SK-N-SH (cell line): ENCODE measurements at regions not wholly inside any gene's neighbourhood (a gene's known extent, or its start where the extent isn't known, plus 50 kb on each side); places are given as distances from the start of the nearest gene placed in this dataset.
A peak's percentile ranks its signal among the peaks of the same experiment; 100 is the strongest.

ENCODE experiments used
- CTCF ChIA-PET: fragments of 300-600, 350-600 bp; formaldehyde crosslinking; extraction: SDS; loops from one replicate; lab custom pipeline; 2021; lab: Yijun Ruan, JAX
- POLR2A ChIA-PET: fragments of 350-600 bp; sonication (Branson Sonifier 250); formaldehyde crosslinking; extraction: SDS; loops from one replicate; lab custom pipeline; 2020; ENCODE audit warnings: antibody characterized with exemption, inconsistent platforms; lab: Yijun Ruan, JAX
- DNase-seq: peaks from one replicate; pipeline ENCODE4 v3.0.0; 2012
- H2AFZ ChIP-seq: fragments of 200-600 bp; sonication (generic); 2 replicates; pipeline ENCODE4 v1.8.1; 2016; ENCODE audit warnings: antibody characterized with exemption, mild to moderate bottlenecking, low read depth
- H3F3A ChIP-seq: fragments of 200-600 bp; sonication (generic); replicated peaks from 2 replicates; pipeline ENCODE3; 2016; ENCODE audit warnings: antibody characterized with exemption, mild to moderate bottlenecking; ENCODE audit not compliant: insufficient read depth
- H3K27ac ChIP-seq, 2 experiments: fragments of 200-500 bp in 1 of 2; fragments of 200-600 bp in 1 of 2; sonication (Bioruptor generic) in 1 of 2; sonication (generic), shearing (Covaris generic) in 1 of 2; 2 replicates each; pipeline versions ENCODE4 v1.5.1 to v1.6.1; 2014 to 2016; ENCODE audit warnings: low read depth in 2 of 2, inconsistent platforms in 1 of 2, low read length in 1 of 2, mild to moderate bottlenecking in 1 of 2, mixed read lengths in 1 of 2
- H3K27me3 ChIP-seq: fragments of 200-600 bp; sonication (generic), shearing (Covaris generic); 2 replicates; pipeline ENCODE4 v1.6.1; 2016; ENCODE audit warnings: mixed run types; ENCODE audit not compliant: insufficient read depth
- H3K36me3 ChIP-seq, 2 experiments: fragments of 200-500 bp in 1 of 2; fragments of 200-600 bp in 1 of 2; sonication (Bioruptor generic) in 1 of 2; sonication (generic) in 1 of 2; replicated peaks in 1 of 2; 2 replicates each; pipeline versions ENCODE3 to v1.5.1; 2014 to 2016; ENCODE audit warnings: low read length in 1 of 2, mild to moderate bottlenecking in 1 of 2; ENCODE audit not compliant: insufficient read depth in 2 of 2, control insufficient read depth in 1 of 2
- H3K4me1 ChIP-seq, 2 experiments: fragments of 200-500 bp in 1 of 2; fragments of 200-600 bp in 1 of 2; sonication (Bioruptor generic) in 1 of 2; sonication (generic), shearing (Covaris generic) in 1 of 2; 2 replicates each; pipeline versions ENCODE4 v1.5.1 to v1.6.1; 2014 to 2016; ENCODE audit warnings: low read depth in 1 of 2, low read length in 1 of 2, mixed run types in 1 of 2; ENCODE audit not compliant: insufficient read depth in 2 of 2, control insufficient read depth in 1 of 2
- H3K4me2 ChIP-seq: fragments of 200-600 bp; sonication (generic), shearing (Covaris generic); 2 replicates; pipeline ENCODE4 v1.6.1; 2017; ENCODE audit warnings: mixed run types
- H3K4me3 ChIP-seq, 2 experiments: fragments of 200-500 bp in 1 of 2; fragments of 200-600 bp in 1 of 2; sonication (Bioruptor generic) in 1 of 2; sonication (generic), shearing (Covaris generic) in 1 of 2; 2 replicates each; pipeline versions ENCODE4 v1.5.1 to v1.8.1; 2014 to 2016; ENCODE audit warnings: low read depth in 2 of 2, inconsistent platforms in 1 of 2, low read length in 1 of 2, mild to moderate bottlenecking in 1 of 2, mixed read lengths in 1 of 2, moderate library complexity in 1 of 2
- H3K79me2 ChIP-seq: fragments of 200-600 bp; sonication (generic); 2 replicates; pipeline ENCODE4 v1.8.1; 2017; ENCODE audit warnings: mild to moderate bottlenecking; ENCODE audit not compliant: insufficient read depth
- H3K9ac ChIP-seq: fragments of 200-600 bp; sonication (generic); 2 replicates; pipeline ENCODE4 v1.6.1; 2017; ENCODE audit warnings: mixed run types
- H3K9me2 ChIP-seq: fragments of 200-600 bp; sonication (generic); 2 replicates; pipeline ENCODE4 v1.6.1; 2017; ENCODE audit warnings: mixed run types
- H3K9me3 ChIP-seq: fragments of 200-600 bp; sonication (generic); 2 replicates; pipeline ENCODE4 v1.6.1; 2017; ENCODE audit warnings: mixed run types, mild to moderate bottlenecking, moderate library complexity
- H4K20me1 ChIP-seq: fragments of 200-600 bp; sonication (generic); 2 replicates; pipeline ENCODE4 v1.6.1; 2017; ENCODE audit warnings: mild to moderate bottlenecking, mixed run types; ENCODE audit not compliant: insufficient read depth
- CHD2 ChIP-seq: fragments of 150-350 bp; IDR thresholded peaks from 2 replicates; pipeline ENCODE4 v1.6.1; 2018; ENCODE audit warnings: low read length; ENCODE audit not compliant: partially characterized antibody
- ELF1 ChIP-seq: IDR thresholded peaks from 2 replicates; pipeline ENCODE4 v1.4.0; 2012
- EP300 ChIP-seq, 2 experiments: IDR thresholded peaks; 2 replicates each; pipeline versions ENCODE4 v1.4.0 to v1.6.1; 2012; ENCODE audit warnings: borderline replicate concordance in 1 of 2, low read depth in 1 of 2, low read length in 1 of 2
- EZH2phosphoT487 ChIP-seq: fragments of 200-600 bp; sonication (generic); IDR thresholded peaks from 2 replicates; pipeline ENCODE4 v1.6.1; 2017; ENCODE audit warnings: low read depth, mixed run types, mild to moderate bottlenecking, antibody characterized with exemption, moderate library complexity, borderline replicate concordance
- FOXM1 ChIP-seq: IDR thresholded peaks from 2 replicates; pipeline ENCODE4 v1.4.0; 2012; ENCODE audit warnings: low read depth, mild to moderate bottlenecking
- GABPA ChIP-seq: IDR thresholded peaks from 2 replicates; pipeline ENCODE4 v1.4.0; 2012; ENCODE audit warnings: low read depth, mild to moderate bottlenecking
- GATA2 ChIP-seq: sonication (generic); formaldehyde crosslinking; IDR thresholded peaks from 2 replicates; pipeline ENCODE4 v1.5.0; 2020; ENCODE audit warnings: mild to moderate bottlenecking, missing genetic modification reagents
- MEF2A ChIP-seq: IDR thresholded peaks from 2 replicates; pipeline ENCODE4 v1.4.0; 2012; ENCODE audit warnings: low read depth, borderline replicate concordance
- MXI1 ChIP-seq: IDR thresholded peaks from 2 replicates; pipeline ENCODE4 v1.6.1; 2012; ENCODE audit warnings: mild to moderate bottlenecking, low read depth, low read length, improper control_type of control experiment
- RCOR1 ChIP-seq: fragments of 150-350 bp; IDR thresholded peaks from 2 replicates; pipeline ENCODE4 v1.6.1; 2017; ENCODE audit warnings: antibody characterized with exemption, low read length
- RXRA ChIP-seq: IDR thresholded peaks from 2 replicates; pipeline ENCODE4 v1.4.0; 2012; ENCODE audit warnings: low read depth, mild to moderate bottlenecking, borderline replicate concordance
- SMC3 ChIP-seq: IDR thresholded peaks from 2 replicates; pipeline ENCODE4 v1.6.1; 2012; ENCODE audit warnings: low read depth, low read length, improper control_type of control experiment
- TCF12 ChIP-seq: IDR thresholded peaks from 2 replicates; pipeline ENCODE4 v1.4.0; 2012
- YY1 ChIP-seq: IDR thresholded peaks from 2 replicates; pipeline ENCODE4 v1.4.0; 2012; ENCODE audit warnings: low read depth, mild to moderate bottlenecking
- WGBS: methylation state at CpG from one replicate; pipeline ENCODE4 v1.1.6; 2017; ENCODE audit warnings: low lambda C conversion rate; 5-methylcytosine and 5-hydroxymethylcytosine counted together
- TF ChIP-seq, protein P1 (sequence below): IDR thresholded peaks from 2 replicates; pipeline ENCODE4 v1.4.0; 2012; ENCODE audit warnings: low read depth, borderline replicate concordance
- TF ChIP-seq, protein P2 (sequence below): IDR thresholded peaks from 2 replicates; pipeline ENCODE4 v1.6.1; 2012; ENCODE audit warnings: mild to moderate bottlenecking, low read depth, low read length, moderate library complexity
- TF ChIP-seq, protein P3 (sequence below): IDR thresholded peaks from 2 replicates; pipeline ENCODE4 v1.4.0; 2012; ENCODE audit warnings: low read depth
- TF ChIP-seq, protein P4 (sequence below): fragments of 200-600 bp; sonication (generic); IDR thresholded peaks from 2 replicates; pipeline ENCODE4 v1.6.1; 2017; ENCODE audit warnings: antibody characterized with exemption, mild to moderate bottlenecking, moderate library complexity

DNA sequence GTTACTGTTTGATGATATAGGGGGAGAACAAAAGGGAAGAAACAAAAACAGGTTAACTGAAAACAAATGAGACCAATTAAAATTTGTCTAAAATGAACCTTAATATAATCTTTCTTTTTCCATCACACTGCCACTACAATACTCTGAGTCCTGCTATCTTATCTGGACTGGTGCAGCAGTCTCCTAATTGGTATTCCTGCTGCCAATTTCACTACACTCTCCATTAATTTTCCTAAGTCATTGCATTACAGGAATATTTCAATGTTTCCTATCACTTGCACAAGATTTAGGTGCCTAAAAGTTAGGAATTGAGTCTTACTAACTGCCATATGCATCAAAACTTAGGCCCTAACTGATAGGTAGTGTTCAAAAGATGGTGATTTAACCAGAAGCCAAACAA is 884.9 kb upstream of the MGAT4C start:
- Histone ChIP-seq H3K27me3 (no peaks in the 10 kb centered on the region), H3K4me1 (peaks cover 0 to 3% of the 10 kb centered on the region in 2 experiments; a peak in 2 of 4 replicates), H3K9me2 (no peaks in the 10 kb centered on the region), H3F3A (peaks cover 3% of the 10 kb centered on the region), H2AFZ (no peak overlapping the region), H3K4me3 (no peak overlapping the region), H4K20me1 (no peaks in the 10 kb centered on the region), H3K4me2 (no peak overlapping the region), H3K27ac (peak overlapping the region in 1 of 2 experiments; percentile 72; a peak in 2 of 4 replicates), H3K9me3 (no peaks in the 10 kb centered on the region), H3K79me2 (no peaks in the 10 kb centered on the region), H3K36me3 (no peaks in the 10 kb centered on the region), H3K9ac (no peak overlapping the region)
- ChIA-PET POLR2A (no interaction called here), CTCF (no interaction called here)
- TF ChIP-seq RXRA: no peak
- no peak for TF ChIP-seq MEF2A
- peak; percentile 85 for TF ChIP-seq RCOR1
- TF ChIP-seq GATA2 (CRISPR knock-in tag): peak; percentile 94
- TF ChIP-seq EP300 (IDR thresholded peaks at IDR 0.05; ENCODE audit: borderline replicate concordance in 1 of 2, low read depth in 1 of 2, low read length in 1 of 2): peak in 1 of 2 experiments; percentile 90; a peak in 2 of 4 replicates
- peak; percentile 81 for TF ChIP-seq CHD2
- TF ChIP-seq MXI1: no peak
- DNase-seq: peak; percentile 14

DNA sequence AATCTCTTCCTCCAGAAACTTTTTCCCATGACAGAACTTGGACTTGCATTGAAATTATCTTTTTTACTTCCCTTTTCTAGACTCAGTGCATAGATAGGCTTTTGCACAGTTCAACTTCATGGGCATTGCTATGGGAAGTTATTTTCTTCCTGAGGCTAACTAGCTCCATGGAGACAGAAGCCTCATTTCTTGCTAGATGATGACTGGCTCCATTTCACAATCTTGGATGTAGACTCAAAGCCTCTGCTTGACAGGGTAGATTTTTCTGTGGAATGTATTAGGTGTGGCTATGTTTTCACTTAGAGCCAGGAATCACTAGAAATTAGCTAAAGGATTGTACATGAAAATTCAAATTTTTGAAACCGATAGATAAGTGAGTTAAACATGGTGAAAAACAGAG is 884.1 kb upstream of the MGAT4C start:
- H3K9me2 ChIP-seq: no peaks in the 10 kb centered on the region
- no peak overlapping the region for H3K4me2 ChIP-seq
- no peaks in the 10 kb centered on the region for H3K9me3 ChIP-seq
- 85% methylated on average over 1 of the region's 1 CpG for WGBS
- no peaks in the 10 kb centered on the region for H4K20me1 ChIP-seq
- H3K9ac ChIP-seq: no peak overlapping the region
- no peak for TF ChIP-seq YY1
- TF ChIP-seq, protein P1, sequence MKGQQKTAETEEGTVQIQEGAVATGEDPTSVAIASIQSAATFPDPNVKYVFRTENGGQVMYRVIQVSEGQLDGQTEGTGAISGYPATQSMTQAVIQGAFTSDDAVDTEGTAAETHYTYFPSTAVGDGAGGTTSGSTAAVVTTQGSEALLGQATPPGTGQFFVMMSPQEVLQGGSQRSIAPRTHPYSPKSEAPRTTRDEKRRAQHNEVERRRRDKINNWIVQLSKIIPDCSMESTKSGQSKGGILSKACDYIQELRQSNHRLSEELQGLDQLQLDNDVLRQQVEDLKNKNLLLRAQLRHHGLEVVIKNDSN: no peak
- no peak for TF ChIP-seq SMC3
- no peak for TF ChIP-seq EZH2phosphoT487
- TF ChIP-seq ELF1: no peak
- TF ChIP-seq, protein P2, sequence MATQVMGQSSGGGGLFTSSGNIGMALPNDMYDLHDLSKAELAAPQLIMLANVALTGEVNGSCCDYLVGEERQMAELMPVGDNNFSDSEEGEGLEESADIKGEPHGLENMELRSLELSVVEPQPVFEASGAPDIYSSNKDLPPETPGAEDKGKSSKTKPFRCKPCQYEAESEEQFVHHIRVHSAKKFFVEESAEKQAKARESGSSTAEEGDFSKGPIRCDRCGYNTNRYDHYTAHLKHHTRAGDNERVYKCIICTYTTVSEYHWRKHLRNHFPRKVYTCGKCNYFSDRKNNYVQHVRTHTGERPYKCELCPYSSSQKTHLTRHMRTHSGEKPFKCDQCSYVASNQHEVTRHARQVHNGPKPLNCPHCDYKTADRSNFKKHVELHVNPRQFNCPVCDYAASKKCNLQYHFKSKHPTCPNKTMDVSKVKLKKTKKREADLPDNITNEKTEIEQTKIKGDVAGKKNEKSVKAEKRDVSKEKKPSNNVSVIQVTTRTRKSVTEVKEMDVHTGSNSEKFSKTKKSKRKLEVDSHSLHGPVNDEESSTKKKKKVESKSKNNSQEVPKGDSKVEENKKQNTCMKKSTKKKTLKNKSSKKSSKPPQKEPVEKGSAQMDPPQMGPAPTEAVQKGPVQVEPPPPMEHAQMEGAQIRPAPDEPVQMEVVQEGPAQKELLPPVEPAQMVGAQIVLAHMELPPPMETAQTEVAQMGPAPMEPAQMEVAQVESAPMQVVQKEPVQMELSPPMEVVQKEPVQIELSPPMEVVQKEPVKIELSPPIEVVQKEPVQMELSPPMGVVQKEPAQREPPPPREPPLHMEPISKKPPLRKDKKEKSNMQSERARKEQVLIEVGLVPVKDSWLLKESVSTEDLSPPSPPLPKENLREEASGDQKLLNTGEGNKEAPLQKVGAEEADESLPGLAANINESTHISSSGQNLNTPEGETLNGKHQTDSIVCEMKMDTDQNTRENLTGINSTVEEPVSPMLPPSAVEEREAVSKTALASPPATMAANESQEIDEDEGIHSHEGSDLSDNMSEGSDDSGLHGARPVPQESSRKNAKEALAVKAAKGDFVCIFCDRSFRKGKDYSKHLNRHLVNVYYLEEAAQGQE: no peak
- no peak for TF ChIP-seq GABPA
- TF ChIP-seq, protein P3, sequence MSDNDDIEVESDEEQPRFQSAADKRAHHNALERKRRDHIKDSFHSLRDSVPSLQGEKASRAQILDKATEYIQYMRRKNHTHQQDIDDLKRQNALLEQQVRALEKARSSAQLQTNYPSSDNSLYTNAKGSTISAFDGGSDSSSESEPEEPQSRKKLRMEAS: no peak
- TF ChIP-seq, protein P4, sequence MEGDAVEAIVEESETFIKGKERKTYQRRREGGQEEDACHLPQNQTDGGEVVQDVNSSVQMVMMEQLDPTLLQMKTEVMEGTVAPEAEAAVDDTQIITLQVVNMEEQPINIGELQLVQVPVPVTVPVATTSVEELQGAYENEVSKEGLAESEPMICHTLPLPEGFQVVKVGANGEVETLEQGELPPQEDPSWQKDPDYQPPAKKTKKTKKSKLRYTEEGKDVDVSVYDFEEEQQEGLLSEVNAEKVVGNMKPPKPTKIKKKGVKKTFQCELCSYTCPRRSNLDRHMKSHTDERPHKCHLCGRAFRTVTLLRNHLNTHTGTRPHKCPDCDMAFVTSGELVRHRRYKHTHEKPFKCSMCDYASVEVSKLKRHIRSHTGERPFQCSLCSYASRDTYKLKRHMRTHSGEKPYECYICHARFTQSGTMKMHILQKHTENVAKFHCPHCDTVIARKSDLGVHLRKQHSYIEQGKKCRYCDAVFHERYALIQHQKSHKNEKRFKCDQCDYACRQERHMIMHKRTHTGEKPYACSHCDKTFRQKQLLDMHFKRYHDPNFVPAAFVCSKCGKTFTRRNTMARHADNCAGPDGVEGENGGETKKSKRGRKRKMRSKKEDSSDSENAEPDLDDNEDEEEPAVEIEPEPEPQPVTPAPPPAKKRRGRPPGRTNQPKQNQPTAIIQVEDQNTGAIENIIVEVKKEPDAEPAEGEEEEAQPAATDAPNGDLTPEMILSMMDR: no peak
- no peak for TF ChIP-seq FOXM1
- TF ChIP-seq TCF12: no peak
- no peak for TF ChIP-seq MEF2A
- no peak for TF ChIP-seq MXI1
- no peak for DNase-seq
- no peaks in the 10 kb centered on the region for H3K36me3 ChIP-seq
- ChIA-PET CTCF (no interaction called here), POLR2A (no interaction called here)
- no peak overlapping the region; the same call in 1 of the 2 replicates for H2AFZ ChIP-seq
- no peaks in the 10 kb centered on the region for H3K27me3 ChIP-seq
- H3F3A ChIP-seq: peaks cover 3% of the 10 kb centered on the region
- H3K27ac ChIP-seq: peak overlapping the region in 1 of 2 experiments; percentile 64; a peak in 2 of 4 replicates
- H3K79me2 ChIP-seq: no peaks in the 10 kb centered on the region
- peaks cover 0 to 3% of the 10 kb centered on the region in 2 experiments; a peak in 2 of 4 replicates for H3K4me1 ChIP-seq
- H3K4me3 ChIP-seq: no peak overlapping the region
